Cerebellar nuclear complex (tissue), 1 donor: ENCODE measurements at regions not wholly inside any gene's neighbourhood (a gene's known extent, or its start where the extent isn't known, plus 50 kb on each side); places are given as distances from the start of the nearest gene placed in this dataset.

Source experiments
- DNase-seq, 2 experiments: peaks; one replicate each; lab custom pipeline; 2025; lab: John Stamatoyannopoulos, UW

- DNase-seq, result no peak
Observed at GRCh38 chr2:172361360-172361759, 66.0 kb upstream of the ITGA6 start.

GRCh38 chr2:172361840-172362239, 65.5 kb upstream of the ITGA6 start:
- no peak for DNase-seq

- no peak for DNase-seq
Observed at GRCh38 chr2:172364261-172364660, 63.1 kb upstream of the ITGA6 start.

GRCh38 chr2:172366596-172367150, 60.7 kb upstream of the ITGA6 start:
- no peak for DNase-seq

- no peak for DNase-seq
Observed at GRCh38 chr2:172370821-172371455, 56.4 kb upstream of the ITGA6 start.

- DNase-seq, result no peak
Observed at GRCh38 chr2:172372436-172372835, 55.0 kb upstream of the ITGA6 start.

GRCh38 chr2:172373076-172373475, 54.3 kb upstream of the ITGA6 start:
- DNase-seq, result no peak

GRCh38 chr2:172373766-172374165, 53.6 kb upstream of the ITGA6 start:
- DNase-seq, result no peak

GRCh38 chr2:172374318-172375240, 52.8 kb upstream of the ITGA6 start:
- no peak for DNase-seq

- DNase-seq, result no peak
Observed at GRCh38 chr2:172375251-172375650, 52.1 kb upstream of the ITGA6 start.

GRCh38 chr2:172376016-172376415, 51.4 kb upstream of the ITGA6 start:
- DNase-seq, result no peak

- no peak for DNase-seq
Observed at GRCh38 chr2:172376505-172377125, 50.8 kb upstream of the ITGA6 start.

GRCh38 chr2:172377408-172377807, 50.0 kb upstream of the ITGA6 start:
- no peak for DNase-seq
